LoVo (cell line): ENCODE measurements at regions not wholly inside any gene's neighbourhood (a gene's known extent, or its start where the extent isn't known, plus 50 kb on each side); places are given as distances from the start of the nearest gene placed in this dataset.

ENCODE experiments used
- DNase-seq: peaks from one replicate; pipeline ENCODE4 v3.0.0-alpha.2; 2016; ENCODE audit warnings: low spot score

GRCh38 chr4:187577941-187578480, 417.6 kb upstream of the ZFP42 start:
- DNase-seq = no peak

GRCh38 chr4:187586892-187587291, 408.7 kb upstream of the ZFP42 start:
- DNase-seq = no peak

GRCh38 chr4:187598196-187598595, 397.4 kb upstream of the ZFP42 start:
- no peak for DNase-seq

GRCh38 chr4:187602339-187603092, 393.1 kb upstream of the ZFP42 start:
- DNase-seq = no peak

GRCh38 chr4:187603093-187604025, 392.2 kb upstream of the ZFP42 start:
- no peak for DNase-seq

- DNase-seq = no peak
Measured at GRCh38 chr4:187604984-187605383, 390.6 kb upstream of the ZFP42 start.

GRCh38 chr4:187606581-187606980, 389.0 kb upstream of the ZFP42 start:
- DNase-seq = peak; percentile 72

- no peak for DNase-seq
Measured at GRCh38 chr4:187608001-187608421, 387.6 kb upstream of the ZFP42 start.

- no peak for DNase-seq
Measured at GRCh38 chr4:187612301-187612700, 383.3 kb upstream of the ZFP42 start.

GRCh38 chr4:187613089-187613839, 382.3 kb upstream of the ZFP42 start:
- no peak for DNase-seq

GRCh38 chr4:187615972-187616371, 379.6 kb upstream of the ZFP42 start:
- DNase-seq = no peak

- no peak for DNase-seq
Measured at GRCh38 chr4:187617113-187617512, 378.5 kb upstream of the ZFP42 start.

- DNase-seq = no peak
Measured at GRCh38 chr4:187618701-187619281, 376.8 kb upstream of the ZFP42 start.

- no peak for DNase-seq
Measured at GRCh38 chr4:187619319-187619718, 376.3 kb upstream of the ZFP42 start.

- DNase-seq = no peak
Measured at GRCh38 chr4:187632260-187632995, 363.1 kb upstream of the ZFP42 start.

GRCh38 chr4:187633245-187633644, 362.3 kb upstream of the ZFP42 start:
- DNase-seq = no peak

GRCh38 chr4:187656959-187657358, 338.6 kb upstream of the ZFP42 start:
- no peak for DNase-seq

- no peak for DNase-seq
Measured at GRCh38 chr4:187663076-187663475, 332.5 kb upstream of the ZFP42 start.

GRCh38 chr4:187664011-187664410, 331.6 kb upstream of the ZFP42 start:
- DNase-seq = no peak

- DNase-seq = no peak
Measured at GRCh38 chr4:187665086-187665485, 330.5 kb upstream of the ZFP42 start.

GRCh38 chr4:187666034-187666433, 329.5 kb upstream of the ZFP42 start:
- no peak for DNase-seq
